GM19467 (cell line): ENCODE measurements at regions not wholly inside any gene's neighbourhood (a gene's known extent, or its start where the extent isn't known, plus 50 kb on each side); places are given as distances from the start of the nearest gene placed in this dataset.
"Not testable (repeated sequence)": the region's sequence is repeated elsewhere in the genome, so short reads cannot be mapped to it uniquely, and the experiment has no call there.

Source experiments
- ATAC-seq: cut with Tn5 transposase; IDR thresholded peaks from one replicate; pipeline ENCODE4 v1.9.1; 2021; ENCODE audit warnings: mild to moderate bottlenecking, moderate library complexity; ENCODE audit not compliant: unreplicated experiment

GRCh38 chr18:42530276-42530675 lies 575.2 kb downstream of the PIK3C3 start:
- no peak for ATAC-seq

GRCh38 chr18:42532119-42532518 lies 577.1 kb downstream of the PIK3C3 start:
- no peak for ATAC-seq

GRCh38 chr18:42533009-42533575 lies 578.1 kb downstream of the PIK3C3 start:
- ATAC-seq = no peak

- no peak for ATAC-seq
These were observed 578.6 kb downstream of the PIK3C3 start for GRCh38 chr18:42533616-42534015.

GRCh38 chr18:42534313-42534712 lies 579.3 kb downstream of the PIK3C3 start:
- ATAC-seq = no peak

- ATAC-seq = no peak
These were observed 579.0 kb downstream of the RIT2 start for GRCh38 chr18:42536442-42536841.

GRCh38 chr18:42537291-42537690 lies 578.2 kb downstream of the RIT2 start:
- no peak for ATAC-seq

- ATAC-seq = no peak
These were observed 570.6 kb downstream of the RIT2 start for GRCh38 chr18:42544901-42545300.

- ATAC-seq = no peak
These were observed 569.7 kb downstream of the RIT2 start for GRCh38 chr18:42545825-42546224.

- no peak for ATAC-seq
These were observed 567.0 kb downstream of the RIT2 start for GRCh38 chr18:42548493-42548892.

- ATAC-seq = no peak
These were observed 565.9 kb downstream of the RIT2 start for GRCh38 chr18:42549596-42549995.

- not testable (repeated sequence) for ATAC-seq
These were observed 562.9 kb downstream of the RIT2 start for GRCh38 chr18:42552559-42552958.

GRCh38 chr18:42559069-42559690 lies 556.3 kb downstream of the RIT2 start:
- no peak for ATAC-seq

GRCh38 chr18:42561521-42561920 lies 554.0 kb downstream of the RIT2 start:
- no peak for ATAC-seq

GRCh38 chr18:42563995-42564394 lies 551.5 kb downstream of the RIT2 start:
- ATAC-seq = no peak

- no peak for ATAC-seq
These were observed 550.7 kb downstream of the RIT2 start for GRCh38 chr18:42564761-42565160.

GRCh38 chr18:42568773-42569172 lies 546.7 kb downstream of the RIT2 start:
- no peak for ATAC-seq

GRCh38 chr18:42574871-42575270 lies 540.6 kb downstream of the RIT2 start:
- no peak for ATAC-seq

- ATAC-seq = no peak
These were observed 539.4 kb downstream of the RIT2 start for GRCh38 chr18:42576124-42576523.

- no peak for ATAC-seq
These were observed 536.7 kb downstream of the RIT2 start for GRCh38 chr18:42578792-42579191.

GRCh38 chr18:42582266-42582665 lies 533.2 kb downstream of the RIT2 start:
- no peak for ATAC-seq

GRCh38 chr18:42583283-42583731 lies 532.2 kb downstream of the RIT2 start:
- no peak for ATAC-seq

GRCh38 chr18:42586601-42587000 lies 528.9 kb downstream of the RIT2 start:
- no peak for ATAC-seq
